ENCODE measurements at regions not wholly inside any gene's neighbourhood (a gene's known extent, or its start where the extent isn't known, plus 50 kb on each side); places are given as distances from the start of the nearest gene placed in this dataset.
"Not testable (repeated sequence)": the region's sequence is repeated elsewhere in the genome, so short reads cannot be mapped to it uniquely, and the experiment has no call there.

GRCh38 chr5:168072665-168073064 is 218.8 kb upstream of the WWC1 start:
- no peak for DNase-seq (ENCODE audit: low read depth in 2 of 2)

GRCh38 chr5:168073311-168073710 is 218.1 kb upstream of the WWC1 start:
- DNase-seq (ENCODE audit: low read depth in 2 of 2), result no peak

- no peak for DNase-seq (ENCODE audit: low read depth in 2 of 2)
Observed at GRCh38 chr5:168073991-168074800, 217.2 kb upstream of the WWC1 start.

GRCh38 chr5:168075387-168075786 is 216.1 kb upstream of the WWC1 start:
- no peak for DNase-seq (ENCODE audit: low read depth in 2 of 2)

GRCh38 chr5:168076561-168076991 is 214.9 kb upstream of the WWC1 start:
- DNase-seq (ENCODE audit: low read depth in 2 of 2), result no peak

GRCh38 chr5:168085261-168086031 is 206.0 kb upstream of the WWC1 start:
- no peak for DNase-seq (ENCODE audit: low read depth in 2 of 2)

GRCh38 chr5:168086104-168086610 is 205.3 kb upstream of the WWC1 start:
- no peak for DNase-seq (ENCODE audit: low read depth in 2 of 2)

- DNase-seq (ENCODE audit: low read depth in 2 of 2), result no peak
Observed at GRCh38 chr5:168086746-168087145, 204.7 kb upstream of the WWC1 start.

- no peak for DNase-seq (ENCODE audit: low read depth in 2 of 2)
Observed at GRCh38 chr5:168088410-168089173, 202.9 kb upstream of the WWC1 start.

- DNase-seq (ENCODE audit: low read depth in 2 of 2), result no peak
Observed at GRCh38 chr5:168089201-168089887, 202.1 kb upstream of the WWC1 start.

GRCh38 chr5:168092209-168093185 is 198.9 kb upstream of the WWC1 start:
- no peak for DNase-seq (ENCODE audit: low read depth in 2 of 2)

GRCh38 chr5:168093200-168093910 is 198.1 kb upstream of the WWC1 start:
- DNase-seq (ENCODE audit: low read depth in 2 of 2), result no peak

GRCh38 chr5:168096525-168096924 is 194.9 kb upstream of the WWC1 start:
- DNase-seq (ENCODE audit: low read depth in 2 of 2), result no peak

GRCh38 chr5:168097876-168098653 is 193.4 kb upstream of the WWC1 start:
- no peak for DNase-seq (ENCODE audit: low read depth in 2 of 2)

- no peak for DNase-seq (ENCODE audit: low read depth in 2 of 2)
Observed at GRCh38 chr5:168101352-168101751, 190.1 kb upstream of the WWC1 start.

GRCh38 chr5:168103018-168103417 is 188.4 kb upstream of the WWC1 start:
- DNase-seq (ENCODE audit: low read depth in 2 of 2), result not testable (repeated sequence)

GRCh38 chr5:168104350-168104749 is 187.1 kb upstream of the WWC1 start:
- no peak for DNase-seq (ENCODE audit: low read depth in 2 of 2)

- no peak for DNase-seq (ENCODE audit: low read depth in 2 of 2)
Observed at GRCh38 chr5:168104811-168105481, 186.5 kb upstream of the WWC1 start.

Data from stimulated activated CD4-positive, alpha-beta T cell treated with anti-CD3 and anti-CD28 coated beads, Interleukin-1b, Interleukin-23, amount 100 ng/mL, for 4 hours (primary cell).